Stimulated activated CD4-positive, alpha-beta T cell treated with anti-CD3 and anti-CD28 coated beads, Interleukin-4, amount 100 ng/mL, for 4 hours (primary cell): ENCODE measurements at regions not wholly inside any gene's neighbourhood (a gene's known extent, or its start where the extent isn't known, plus 50 kb on each side); places are given as distances from the start of the nearest gene placed in this dataset.
A peak's percentile ranks its signal among the peaks of the same experiment; 100 is the strongest.
"Not testable (repeated sequence)": the region's sequence is repeated elsewhere in the genome, so short reads cannot be mapped to it uniquely, and the experiment has no call there.

Source experiments
- DNase-seq, 2 experiments: peaks; one replicate each; pipeline ENCODE4 v3.0.0-alpha.2; 2020

DNA sequence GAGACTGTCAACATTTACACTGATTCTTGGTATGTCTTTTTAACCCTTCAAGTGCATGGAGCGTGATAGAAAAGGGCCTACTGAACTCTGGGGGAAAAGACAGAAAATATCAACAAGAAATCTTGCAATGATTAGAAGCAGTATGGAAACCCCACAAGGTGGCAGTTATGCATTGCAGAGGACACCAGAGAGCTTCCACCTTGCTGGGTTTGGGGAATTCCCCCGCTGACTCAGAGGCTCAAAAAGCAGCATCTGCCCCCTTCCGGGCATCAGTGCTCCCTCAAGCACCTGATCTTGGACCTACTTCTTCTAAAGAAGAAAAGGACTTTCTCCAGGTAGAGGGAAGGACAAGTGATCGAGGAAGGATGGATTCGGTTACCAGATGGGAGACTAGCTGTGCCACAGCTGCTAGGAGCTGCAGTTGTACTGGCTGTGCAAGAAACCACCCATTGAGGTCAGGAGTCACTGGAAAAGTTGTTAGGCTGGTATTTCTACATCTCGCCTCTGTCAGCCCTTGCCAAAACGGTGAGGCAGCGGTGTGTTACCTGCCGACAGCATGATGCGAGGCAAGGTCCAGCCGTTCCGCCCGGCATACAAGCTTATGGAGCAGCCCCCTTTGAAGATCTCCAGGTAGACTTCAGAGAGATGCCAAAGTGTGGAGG, 102.8 kb upstream of the OSBPL11 start:
- peak; percentile 22 to 51 for DNase-seq

DNA sequence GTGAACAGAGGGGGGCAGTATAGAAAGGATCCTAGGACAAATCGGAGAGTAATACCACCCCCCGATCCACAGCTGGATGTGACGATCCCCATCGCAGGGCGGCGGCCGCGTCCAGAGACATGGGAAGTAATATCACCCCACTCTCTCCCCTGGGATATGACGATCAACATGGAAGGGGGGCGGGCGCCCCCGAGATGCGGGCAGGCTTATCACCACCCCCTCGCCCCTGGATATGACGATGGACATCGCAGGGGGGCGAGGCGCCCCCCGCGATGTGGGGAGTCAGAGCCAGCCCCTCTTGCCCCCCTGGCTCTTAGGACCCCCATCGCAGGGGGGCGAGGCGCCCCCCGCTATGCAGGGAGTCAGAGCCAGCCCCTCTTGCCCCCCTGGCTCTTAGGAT, 120.4 kb upstream of the OSBPL11 start:
- no peak for DNase-seq

DNA sequence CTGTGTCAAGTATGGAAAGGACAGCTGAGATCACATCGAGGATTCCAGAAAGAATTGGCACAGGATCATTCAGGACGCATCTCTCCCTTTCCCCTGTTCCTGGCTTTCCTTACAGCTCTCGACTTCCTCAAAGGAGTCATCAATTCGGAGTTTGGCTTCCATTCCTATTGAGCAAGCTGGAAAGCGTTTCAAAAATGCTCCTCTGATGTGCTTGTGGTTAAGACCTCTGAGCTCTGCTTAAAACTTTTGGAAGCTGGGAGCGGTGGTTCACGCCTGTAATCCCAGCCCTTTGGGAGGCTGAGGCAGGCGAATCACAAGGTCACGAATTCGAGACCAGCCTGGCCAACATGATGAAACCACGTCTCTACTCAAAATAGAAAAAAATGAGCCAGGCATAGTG, 136.9 kb upstream of the OSBPL11 start:
- DNase-seq: not testable (repeated sequence)

DNA sequence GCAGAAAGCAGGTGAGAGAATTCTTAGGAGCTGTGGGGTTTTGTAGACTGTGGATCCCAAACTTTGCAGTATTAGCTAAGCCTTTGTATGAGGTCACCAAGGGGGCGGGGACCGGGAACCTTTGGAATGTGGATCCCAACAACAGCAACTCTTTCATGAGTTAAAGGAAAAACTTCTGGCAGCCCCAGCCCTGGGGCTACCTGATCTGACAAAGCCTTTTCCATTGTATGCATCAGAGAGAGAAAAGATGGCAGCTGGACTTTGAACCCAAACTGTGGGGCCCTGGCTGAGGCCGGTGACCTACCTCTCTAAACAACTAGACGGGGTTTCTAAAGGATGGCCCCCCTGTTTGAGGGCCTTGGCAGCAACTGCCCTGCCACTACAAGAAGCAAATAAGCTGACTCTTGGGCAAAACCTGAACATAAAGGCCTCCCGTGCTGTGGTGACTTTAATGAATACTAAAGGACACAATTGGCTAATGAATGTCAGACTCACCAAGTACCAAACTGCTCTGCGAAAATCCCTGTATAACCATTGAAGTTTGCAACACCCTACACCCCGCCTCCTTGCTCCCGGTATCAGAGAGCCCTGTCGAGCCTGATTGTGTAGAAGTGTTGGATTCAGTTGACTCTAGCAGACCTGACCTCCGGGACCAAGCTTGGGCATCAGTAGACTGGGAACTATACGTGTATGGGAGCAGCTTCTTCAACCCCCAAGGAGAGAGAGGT, 146.9 kb upstream of the OSBPL11 start:
- DNase-seq: not testable (repeated sequence)

DNA sequence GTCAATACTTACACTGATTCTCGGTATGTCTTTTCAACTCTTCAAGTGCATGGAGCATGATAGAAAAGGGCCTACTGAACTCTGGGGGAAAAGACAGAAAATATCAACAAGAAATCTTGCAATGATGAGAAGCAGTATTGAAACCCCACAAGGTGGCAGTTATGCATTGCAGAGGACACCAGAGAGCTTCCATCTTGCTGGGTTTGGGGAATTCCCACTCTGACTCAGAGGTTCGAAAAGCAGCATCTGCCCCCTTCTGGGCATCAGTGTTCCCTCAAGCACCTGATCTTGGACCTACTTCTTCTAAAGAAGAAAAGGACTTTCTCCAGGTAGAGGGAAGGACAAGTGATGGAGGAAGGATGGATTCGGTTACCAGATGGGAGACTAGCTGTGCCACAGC, 147.5 kb upstream of the OSBPL11 start:
- peak in 1 of 2 experiments; percentile 40 for DNase-seq

DNA sequence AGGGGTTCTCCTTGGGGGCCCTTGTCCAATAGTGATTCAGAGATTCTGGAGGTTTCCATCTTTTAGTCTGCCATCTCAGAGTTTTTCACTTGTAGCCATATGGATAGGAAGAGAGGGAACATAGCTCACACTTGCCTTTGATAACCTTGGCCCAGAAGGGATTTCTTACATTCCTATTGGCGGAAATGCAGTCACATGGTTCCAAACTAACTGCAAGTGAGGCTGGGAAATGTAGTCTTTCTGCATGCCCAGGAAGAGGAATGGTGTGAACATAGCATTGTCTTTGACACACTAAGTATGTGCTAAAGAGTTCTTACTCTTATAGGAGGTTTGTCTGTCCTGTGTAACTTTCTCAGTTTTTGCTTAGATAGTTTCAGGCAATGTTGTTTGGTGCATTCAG, 161.8 kb upstream of the OSBPL11 start:
- not testable (repeated sequence) for DNase-seq

DNA sequence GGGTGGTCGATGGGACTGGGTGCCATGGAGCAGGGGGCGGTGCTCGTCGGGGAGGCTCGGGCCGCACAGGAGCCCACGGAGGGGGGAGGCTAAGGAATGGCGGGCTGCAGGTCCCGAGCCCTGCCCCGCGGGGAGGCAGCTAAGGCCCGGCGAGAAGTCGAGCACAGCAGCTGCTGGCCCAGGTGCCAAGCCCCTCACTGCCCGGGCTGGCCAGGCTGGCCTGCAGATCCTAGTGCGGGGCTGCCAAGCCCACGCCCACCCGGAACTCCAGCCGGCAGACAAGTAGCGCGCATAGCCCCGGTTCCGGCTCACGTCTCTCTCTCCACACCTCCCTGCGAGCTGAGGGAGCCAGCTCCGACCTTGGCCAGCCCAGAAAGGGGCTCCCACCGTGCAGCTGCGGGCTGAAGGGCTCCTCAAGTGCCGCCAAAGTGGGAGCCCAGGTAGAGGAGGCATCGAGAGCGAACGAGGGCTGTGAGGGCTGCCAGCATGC, 163.4 kb upstream of the OSBPL11 start:
- not testable (repeated sequence) for DNase-seq

DNA sequence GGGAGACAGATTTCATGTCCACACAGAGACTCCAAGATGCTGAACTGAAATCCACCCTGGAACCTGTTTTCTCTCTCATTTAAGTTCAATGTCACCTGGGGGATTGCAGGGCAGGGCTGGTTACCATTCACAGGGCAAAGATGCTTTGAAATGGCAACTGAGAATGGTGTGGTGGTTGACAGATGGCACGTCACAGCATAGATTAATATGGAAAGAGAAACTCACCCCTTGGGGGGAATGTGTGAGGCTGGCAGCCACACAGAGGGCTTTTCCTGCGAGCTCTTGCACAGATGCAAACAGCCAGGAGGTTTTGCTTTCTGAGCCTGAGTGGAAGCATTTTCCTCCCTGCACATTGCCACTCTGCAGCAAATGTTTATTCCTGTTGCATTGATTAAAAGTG, 167.3 kb upstream of the OSBPL11 start:
- not testable (repeated sequence) for DNase-seq

DNA sequence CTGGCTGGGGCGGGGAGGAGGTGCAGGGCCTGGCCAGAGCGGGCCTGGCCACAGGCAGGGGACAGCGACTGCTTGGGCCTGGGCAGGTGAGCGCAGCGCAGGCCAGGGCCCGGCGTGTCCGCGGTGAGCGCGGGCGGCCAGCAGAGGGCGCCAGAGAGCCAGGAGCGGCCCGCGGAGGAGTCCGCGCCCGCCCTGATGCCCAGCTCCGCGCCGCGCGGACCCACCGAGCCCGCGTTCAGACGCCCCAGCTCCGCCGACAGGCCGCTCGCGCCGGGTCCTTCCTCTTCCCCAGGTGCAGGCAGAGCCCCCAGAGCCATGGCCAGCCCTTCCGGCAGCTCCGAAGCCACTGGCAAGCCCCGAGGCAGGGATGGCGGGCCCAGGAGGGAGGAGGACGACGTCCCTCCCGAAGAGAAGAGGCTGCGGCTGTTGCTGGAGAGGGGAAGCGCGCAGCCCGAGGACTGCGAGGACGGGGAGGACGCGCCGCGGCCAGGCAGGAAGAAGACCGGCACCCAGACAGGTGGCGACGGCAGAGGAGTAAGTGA, 171.1 kb upstream of the OSBPL11 start:
- DNase-seq: peak; percentile 42 to 71

DNA sequence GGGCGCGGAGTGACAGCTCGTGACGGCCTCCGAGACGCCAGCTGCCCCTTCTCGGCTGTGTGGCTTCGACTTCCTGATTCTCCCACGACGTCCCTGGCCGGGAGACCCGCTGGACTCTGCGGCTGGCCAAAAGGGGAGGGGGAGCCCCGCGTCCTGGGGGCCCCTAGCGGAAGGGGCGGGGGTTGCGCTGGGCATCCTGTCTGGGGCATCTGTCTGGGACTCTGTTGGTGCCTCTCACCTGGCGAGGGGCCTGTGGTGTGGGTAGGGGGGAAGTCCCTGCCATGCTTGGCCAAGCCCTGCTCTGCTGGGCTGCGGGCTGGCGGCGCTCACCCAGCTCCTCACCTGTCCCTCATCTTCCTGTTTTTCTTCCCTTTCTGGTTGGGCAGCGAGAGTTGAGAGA, 171.6 kb upstream of the OSBPL11 start:
- not testable (repeated sequence) for DNase-seq

DNA sequence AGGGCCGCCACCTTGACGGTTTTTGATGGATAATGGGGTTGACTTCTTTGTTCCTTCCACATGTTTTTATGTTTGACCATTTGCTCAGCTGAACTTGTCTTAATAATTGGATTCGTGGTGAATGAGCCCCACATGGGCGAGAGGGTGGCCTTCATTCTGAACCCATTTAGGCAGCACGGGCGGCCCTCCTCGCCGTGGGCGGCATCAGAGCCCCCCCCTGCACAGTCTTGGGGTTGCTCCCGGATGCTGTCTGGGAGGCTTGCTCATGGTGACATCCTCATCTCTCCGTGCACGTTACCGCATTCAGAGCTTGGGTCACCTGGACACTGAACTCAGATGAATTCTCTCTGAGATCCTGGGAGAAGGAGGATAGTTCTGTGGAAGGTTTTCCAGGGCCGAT, 172.3 kb upstream of the OSBPL11 start:
- no peak for DNase-seq

DNA sequence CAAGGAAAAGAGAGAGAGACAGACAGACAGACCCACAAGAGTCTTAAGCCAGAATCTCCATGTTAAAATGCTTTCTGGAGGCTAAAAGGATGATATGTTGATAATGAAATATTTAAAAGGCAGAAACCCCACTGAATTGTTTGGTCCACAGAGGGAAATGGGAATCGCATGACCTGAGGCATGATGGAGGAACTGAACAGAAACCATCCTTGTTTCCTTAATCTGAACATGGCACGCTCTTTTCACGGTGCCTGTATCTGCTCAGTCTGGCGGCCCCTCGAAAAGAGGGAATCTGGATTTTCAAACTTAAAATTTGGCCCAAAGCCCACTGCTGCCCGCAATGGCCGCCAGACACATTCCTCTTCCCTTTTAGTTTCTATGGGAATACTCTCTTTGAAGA, 173.5 kb upstream of the OSBPL11 start:
- not testable (repeated sequence) for DNase-seq

DNA sequence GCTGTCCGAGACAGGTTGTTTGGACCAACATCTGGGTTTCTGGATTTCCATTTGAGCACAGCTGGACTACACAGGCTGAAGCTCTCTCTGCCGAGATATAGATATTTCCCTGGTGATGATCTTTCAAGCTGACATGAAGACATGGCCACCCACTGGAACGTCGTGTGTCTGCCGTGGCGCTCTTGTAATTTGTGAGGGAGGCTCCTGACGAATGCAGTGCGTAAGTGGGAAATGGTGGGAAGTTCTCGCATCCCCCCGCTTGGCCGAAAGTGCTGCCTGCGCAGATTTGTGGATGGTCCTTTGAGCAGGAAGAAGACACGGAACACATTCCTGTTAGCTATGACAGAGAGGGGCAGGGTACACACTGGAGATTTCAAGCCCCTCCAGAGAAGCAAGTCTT, 176.2 kb upstream of the OSBPL11 start:
- not testable (repeated sequence) for DNase-seq

DNA sequence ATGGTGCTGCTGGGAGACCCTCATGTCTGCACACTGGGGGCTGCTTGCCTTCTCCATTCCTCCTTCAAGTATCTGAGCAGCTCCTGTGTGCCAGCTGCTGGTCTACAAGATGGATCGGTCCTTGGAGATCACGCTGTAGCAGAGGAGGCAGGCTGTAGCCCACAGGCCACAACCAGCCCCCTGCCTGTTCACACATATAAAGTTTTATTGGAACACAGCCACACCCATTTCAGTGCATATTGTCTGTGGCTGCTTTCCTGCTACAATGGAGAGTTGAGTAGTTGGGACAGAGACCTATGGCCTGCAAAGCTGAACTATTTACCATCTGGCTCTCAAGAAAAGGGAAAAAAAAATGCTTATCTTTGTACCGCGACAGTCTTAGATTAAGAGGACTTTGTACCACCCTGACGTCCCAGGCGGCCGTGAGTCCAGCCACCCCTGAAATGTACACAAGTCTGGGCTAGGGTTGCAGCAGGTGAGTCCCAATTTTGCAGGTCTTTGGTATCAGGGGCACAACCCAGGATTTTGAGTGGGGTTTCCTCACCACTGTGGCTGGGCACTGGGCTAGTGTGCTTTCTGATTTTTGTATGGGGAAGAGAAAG, 179.2 kb upstream of the OSBPL11 start:
- DNase-seq: not testable (repeated sequence)

DNA sequence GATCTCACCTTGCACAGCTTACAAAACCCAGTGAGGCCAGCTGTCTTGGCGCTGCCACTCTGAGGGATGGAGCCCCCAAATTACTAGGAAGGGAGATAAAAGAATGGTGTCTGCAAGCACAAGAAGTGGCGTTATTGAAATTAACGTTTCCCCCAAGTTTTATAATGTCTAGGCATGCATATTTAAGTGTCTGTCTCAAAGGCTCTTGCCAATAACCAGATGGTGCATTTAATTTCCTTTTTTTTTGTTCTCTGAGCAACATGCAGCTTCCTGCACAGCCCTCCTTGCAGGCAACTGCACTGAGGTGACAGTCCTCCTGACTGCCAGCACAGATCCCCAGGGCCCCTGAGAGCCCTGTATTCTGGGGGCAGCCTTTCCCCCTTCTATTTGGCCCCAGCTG, 179.8 kb upstream of the OSBPL11 start:
- not testable (repeated sequence) for DNase-seq

DNA sequence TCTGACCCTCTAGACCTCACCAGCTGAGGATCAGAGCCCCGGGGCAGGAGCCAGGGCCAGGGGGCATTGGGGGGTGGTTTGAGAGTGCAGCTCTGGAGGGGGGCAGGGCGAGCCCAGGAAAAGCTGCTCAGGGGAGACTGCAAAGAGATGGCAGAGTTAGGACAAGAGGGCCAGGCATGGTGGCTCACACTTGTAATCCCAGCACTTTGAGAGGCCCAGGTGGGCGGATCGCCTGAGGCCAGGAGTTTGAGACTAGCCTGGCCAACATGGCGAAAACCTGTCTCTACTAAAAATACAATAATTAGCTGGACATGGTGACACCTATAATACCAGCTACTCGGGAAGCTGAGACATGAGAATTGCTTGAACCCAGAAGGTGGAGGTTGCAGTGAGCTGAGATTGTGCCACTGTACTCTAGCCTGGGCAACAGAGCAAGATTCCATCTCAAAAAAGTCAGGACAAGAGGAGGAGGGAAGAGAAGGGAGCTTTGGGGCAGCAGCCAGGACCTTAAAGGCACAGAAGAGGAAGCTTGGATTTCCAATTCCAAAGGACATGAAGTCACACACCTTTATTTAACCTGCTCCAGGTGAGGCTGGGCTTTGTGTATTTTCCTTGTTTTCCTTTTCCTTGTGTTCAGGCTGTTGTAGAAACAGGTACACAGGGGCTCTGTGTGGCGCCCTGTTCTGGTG, 180.5 kb upstream of the OSBPL11 start:
- DNase-seq: not testable (repeated sequence)

DNA sequence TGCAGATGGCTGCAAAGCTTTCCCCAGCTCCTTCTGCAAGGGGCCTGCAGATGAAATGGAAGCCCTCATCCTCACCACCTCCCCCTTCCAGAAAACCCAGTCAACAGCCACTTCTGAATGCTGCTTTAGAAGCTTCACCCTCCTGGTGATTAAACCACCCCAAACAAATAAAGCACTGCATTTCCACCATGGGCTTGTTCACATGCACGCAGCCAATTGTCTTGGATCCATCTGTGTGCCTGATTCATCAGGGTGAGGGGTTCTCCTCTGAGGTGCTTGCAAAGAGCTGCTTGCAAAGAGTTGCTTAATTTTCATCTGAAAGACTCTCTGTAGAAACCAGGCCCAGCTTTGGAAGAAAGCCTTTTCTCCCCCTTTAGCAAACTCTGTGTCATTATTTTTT, 184.0 kb upstream of the OSBPL11 start:
- not testable (repeated sequence) for DNase-seq

DNA sequence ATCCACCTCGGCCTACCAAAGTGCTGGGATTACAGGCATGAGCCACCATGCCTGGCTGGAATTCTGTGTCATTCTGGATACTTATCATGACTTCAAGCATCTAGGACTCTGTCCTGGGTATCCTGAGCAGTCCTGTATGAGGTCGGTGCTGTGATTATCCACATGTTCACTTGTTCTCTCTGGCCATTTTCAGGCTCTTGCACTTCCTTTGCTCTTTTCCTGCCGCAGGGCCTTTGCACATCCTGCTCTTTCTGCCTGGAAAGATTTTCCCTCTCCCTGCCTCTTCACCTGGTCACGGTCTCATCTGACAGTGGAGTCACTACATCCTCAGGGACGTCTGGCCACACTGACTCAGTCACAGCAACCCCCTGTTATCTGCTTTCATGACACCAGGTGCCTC, 184.6 kb upstream of the OSBPL11 start:
- not testable (repeated sequence) for DNase-seq

DNA sequence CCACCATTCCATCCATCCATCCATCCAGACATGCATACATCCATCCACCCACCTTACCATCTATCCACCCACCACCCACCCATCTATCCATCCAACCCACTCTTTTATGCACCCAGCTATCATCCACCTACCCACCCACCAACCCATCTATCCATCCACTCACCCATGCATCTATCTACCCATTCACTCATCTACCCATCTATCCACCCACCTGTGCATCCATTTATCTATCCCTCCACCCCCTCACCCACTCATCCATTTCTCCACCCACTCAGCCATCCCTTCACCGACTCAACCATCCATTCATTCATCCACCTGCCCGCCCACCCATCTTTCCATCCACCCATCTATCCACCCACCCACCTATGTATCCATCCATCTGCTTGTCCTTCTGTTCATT, 186.4 kb upstream of the OSBPL11 start:
- DNase-seq: not testable (repeated sequence)

DNA sequence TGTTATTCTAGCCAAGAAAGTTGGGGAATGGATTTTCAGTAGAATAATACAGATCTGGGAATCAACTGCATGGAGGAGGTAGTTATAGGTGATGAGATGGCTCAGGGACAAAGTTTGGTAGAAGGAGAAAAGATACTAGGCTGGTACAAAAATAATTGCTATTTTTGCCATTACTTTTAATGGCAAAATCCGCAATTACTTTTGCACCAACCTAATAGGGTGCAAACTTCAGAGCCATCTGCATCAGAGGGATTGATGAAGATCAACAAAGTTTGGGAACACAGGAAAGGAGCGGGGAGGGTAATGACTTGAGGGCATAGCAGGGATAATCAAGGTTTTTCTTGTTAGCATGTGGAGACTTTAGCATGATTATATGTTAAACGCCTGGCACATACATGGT, 178.7 kb upstream of the ROPN1B start:
- not testable (repeated sequence) for DNase-seq

DNA sequence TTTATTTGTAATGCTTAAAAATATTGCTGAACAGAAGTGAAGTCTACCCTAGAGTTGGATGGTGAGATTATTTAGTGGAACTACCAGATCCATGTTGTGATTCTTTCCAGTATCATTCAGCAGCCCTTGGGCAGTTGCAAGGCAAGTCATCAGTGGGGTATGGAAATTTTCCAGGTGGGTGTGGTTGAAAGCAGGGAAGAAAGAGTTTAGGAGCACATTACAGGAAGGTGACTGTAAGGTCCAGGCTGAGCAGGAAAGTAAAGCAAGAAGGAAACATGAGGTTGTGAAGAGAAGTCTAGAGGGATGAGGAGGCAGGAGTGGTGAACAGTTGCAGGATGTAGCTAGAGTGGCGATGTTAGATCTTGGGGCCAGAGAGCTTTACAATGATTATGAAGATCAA, 178.0 kb upstream of the ROPN1B start:
- DNase-seq: not testable (repeated sequence)

DNA sequence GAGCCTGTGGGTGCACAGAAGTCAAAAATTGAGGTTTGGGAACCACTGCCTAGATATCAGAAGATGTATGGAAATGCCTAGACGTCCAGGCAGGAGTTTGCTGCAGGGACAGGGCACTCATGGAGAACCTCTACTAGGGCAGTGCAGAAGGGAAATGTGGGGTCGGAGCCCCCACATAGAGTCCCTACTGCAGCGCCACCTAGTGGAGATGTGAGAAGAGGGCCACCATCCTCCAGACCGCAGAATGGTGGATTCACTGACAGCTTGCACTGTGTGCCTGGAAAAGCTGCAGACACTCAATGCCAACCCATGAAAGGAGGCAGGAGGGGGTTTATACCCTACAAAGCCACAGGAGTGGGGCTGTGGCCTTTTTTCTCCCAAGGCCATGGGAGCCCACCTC, 159.0 kb upstream of the ROPN1B start:
- not testable (repeated sequence) for DNase-seq

DNA sequence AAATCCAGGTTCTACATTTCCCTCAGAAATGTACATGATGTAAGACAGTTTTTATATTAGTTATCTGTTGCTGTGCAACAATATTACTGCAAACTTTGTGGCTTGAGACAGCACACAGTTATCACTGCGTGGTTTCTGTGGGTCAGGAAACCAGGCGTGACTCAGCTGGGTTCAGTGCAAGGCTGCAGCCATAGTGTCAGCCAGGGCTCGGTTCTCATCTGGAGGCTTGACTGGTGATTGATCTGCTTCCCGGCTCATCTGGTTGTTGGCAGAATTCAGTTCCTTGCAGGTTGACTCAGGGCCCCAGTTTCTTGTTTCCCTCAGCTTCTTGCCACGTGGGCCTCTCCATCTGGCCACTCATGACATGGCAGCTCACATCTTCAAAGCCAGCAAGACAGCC, 146.8 kb upstream of the ROPN1B start:
- DNase-seq: peak; percentile 1 to 11
